ENCODE measurements at regions not wholly inside any gene's neighbourhood (a gene's known extent, or its start where the extent isn't known, plus 50 kb on each side); places are given as distances from the start of the nearest gene placed in this dataset.

DNA sequence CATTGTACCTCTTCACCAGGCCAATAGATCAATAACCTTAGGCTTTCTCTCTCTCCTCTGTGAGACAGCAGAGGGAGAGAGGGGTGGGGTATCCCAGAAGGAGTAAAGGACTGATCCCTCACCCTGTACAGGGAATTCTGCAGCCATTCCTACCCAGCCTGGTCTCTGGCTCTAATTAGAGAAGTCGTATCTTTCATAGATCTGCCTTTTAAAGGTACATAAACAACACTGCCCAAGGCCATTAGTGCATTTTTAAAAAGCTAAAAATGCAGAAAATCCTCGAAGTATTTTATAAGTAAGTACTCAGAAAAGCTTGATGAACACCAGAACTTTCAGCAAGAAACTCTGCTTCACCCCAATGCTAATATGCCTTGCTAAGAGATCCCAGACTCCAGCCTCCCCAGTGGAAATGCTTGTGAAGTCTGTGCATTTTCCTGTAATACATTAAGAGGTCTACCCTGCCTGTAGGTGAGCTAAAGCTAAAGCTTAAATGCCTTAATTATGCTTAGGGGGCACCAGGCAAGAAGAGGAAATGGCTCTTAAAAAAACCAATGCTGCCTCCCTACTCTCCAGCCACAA, 200.0 kb upstream of the ANKRD55 start:
- TF ChIP-seq, protein P1, sequence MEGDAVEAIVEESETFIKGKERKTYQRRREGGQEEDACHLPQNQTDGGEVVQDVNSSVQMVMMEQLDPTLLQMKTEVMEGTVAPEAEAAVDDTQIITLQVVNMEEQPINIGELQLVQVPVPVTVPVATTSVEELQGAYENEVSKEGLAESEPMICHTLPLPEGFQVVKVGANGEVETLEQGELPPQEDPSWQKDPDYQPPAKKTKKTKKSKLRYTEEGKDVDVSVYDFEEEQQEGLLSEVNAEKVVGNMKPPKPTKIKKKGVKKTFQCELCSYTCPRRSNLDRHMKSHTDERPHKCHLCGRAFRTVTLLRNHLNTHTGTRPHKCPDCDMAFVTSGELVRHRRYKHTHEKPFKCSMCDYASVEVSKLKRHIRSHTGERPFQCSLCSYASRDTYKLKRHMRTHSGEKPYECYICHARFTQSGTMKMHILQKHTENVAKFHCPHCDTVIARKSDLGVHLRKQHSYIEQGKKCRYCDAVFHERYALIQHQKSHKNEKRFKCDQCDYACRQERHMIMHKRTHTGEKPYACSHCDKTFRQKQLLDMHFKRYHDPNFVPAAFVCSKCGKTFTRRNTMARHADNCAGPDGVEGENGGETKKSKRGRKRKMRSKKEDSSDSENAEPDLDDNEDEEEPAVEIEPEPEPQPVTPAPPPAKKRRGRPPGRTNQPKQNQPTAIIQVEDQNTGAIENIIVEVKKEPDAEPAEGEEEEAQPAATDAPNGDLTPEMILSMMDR (IDR thresholded peaks at IDR 0.05) = no peak
- TF ChIP-seq POLR2A (IDR thresholded peaks at IDR 0.05) (no peak), POLR2AphosphoS5 (IDR thresholded peaks at IDR 0.05) (no peak), EP300 (IDR thresholded peaks at IDR 0.05) (no peak)

Measured in stomach (tissue), 4 donors.